Smooth muscle cell (in vitro differentiated cells): ENCODE measurements at regions not wholly inside any gene's neighbourhood (a gene's known extent, or its start where the extent isn't known, plus 50 kb on each side); places are given as distances from the start of the nearest gene placed in this dataset.
A peak's percentile ranks its signal among the peaks of the same experiment; 100 is the strongest.

Source experiments
- DNase-seq: peaks from one replicate; lab custom pipeline; 2025; ENCODE audit not compliant: unreplicated experiment; lab: John Stamatoyannopoulos, UW
- H2AFZ ChIP-seq: fragments of 200-600 bp; sonication (generic); 2 replicates; pipeline ENCODE4 v1.6.0; 2016; ENCODE audit warnings: antibody characterized with exemption, low read depth, mild to moderate bottlenecking
- H3F3A ChIP-seq: fragments of 200-600 bp; sonication (generic); 2 replicates; pipeline ENCODE4 v1.6.0; 2017; ENCODE audit warnings: antibody characterized with exemption, low read depth
- H3K27ac ChIP-seq: fragments of 200-600 bp; sonication (generic); 2 replicates; pipeline ENCODE4 v1.5.1; 2016; ENCODE audit warnings: low read depth, mild to moderate bottlenecking
- H3K27me3 ChIP-seq: fragments of 200-600 bp; sonication (generic); 2 replicates; pipeline ENCODE4 v1.6.1; 2016; ENCODE audit warnings: low read depth, mild to moderate bottlenecking
- H3K36me3 ChIP-seq: fragments of 200-600 bp; sonication (generic); 2 replicates; pipeline ENCODE4 v1.5.1; 2016; ENCODE audit warnings: low read depth
- H3K4me1 ChIP-seq: fragments of 200-600 bp; sonication (generic); 2 replicates; pipeline ENCODE4 v1.5.1; 2016; ENCODE audit warnings: low read depth
- H3K4me2 ChIP-seq: fragments of 200-600 bp; sonication (generic); 2 replicates; pipeline ENCODE4 v1.6.0; 2016; ENCODE audit warnings: mild to moderate bottlenecking
- H3K4me3 ChIP-seq: fragments of 200-600 bp; sonication (generic); 2 replicates; pipeline ENCODE4 v1.5.1; 2016; ENCODE audit warnings: mild to moderate bottlenecking
- H3K79me2 ChIP-seq: fragments of 200-600 bp; sonication (generic); 2 replicates; pipeline ENCODE4 v1.6.0; 2016; ENCODE audit warnings: low read depth, mild to moderate bottlenecking
- H3K9ac ChIP-seq: fragments of 200-600 bp; sonication (generic); 2 replicates; pipeline ENCODE4 v1.6.0; 2016; ENCODE audit warnings: low read depth
- H3K9me3 ChIP-seq: fragments of 200-600 bp; sonication (generic); replicated peaks from 2 replicates; pipeline ENCODE4 v1.5.1; 2016; ENCODE audit warnings: low read depth
- H4K20me1 ChIP-seq: fragments of 200-600 bp; sonication (generic); 2 replicates; pipeline ENCODE4 v1.6.0; 2016; ENCODE audit warnings: low read depth
- CTCF ChIP-seq: fragments of 200-600 bp; sonication (generic); IDR thresholded peaks from 2 replicates; pipeline ENCODE4 v1.5.1; 2017; ENCODE audit warnings: borderline replicate concordance, mild to moderate bottlenecking, antibody characterized with exemption; ENCODE audit not compliant: insufficient read depth, poor library complexity, severe bottlenecking
- WGBS: methylation state at CpG from one replicate; pipeline ENCODE4 v1.1.7; 2016; ENCODE audit warnings: low lambda C conversion rate; 5-methylcytosine and 5-hydroxymethylcytosine counted together

GRCh38 chr4:60884587-60884986 lies 315.5 kb upstream of the ADGRL3 start:
- Histone ChIP-seq H3K4me2 (peak overlapping the region; percentile 20), H3K79me2 (no peaks in the 10 kb centered on the region), H3K4me1 (no peaks in the 10 kb centered on the region), H3K4me3 (peak overlapping the region; percentile 0), H3K27me3 (no peaks in the 10 kb centered on the region), H3F3A (no peaks in the 10 kb centered on the region), H2AFZ (peak overlapping the region; percentile 56), H3K27ac (no peak overlapping the region), H3K9me3 (no peaks in the 10 kb centered on the region), H4K20me1 (no peaks in the 10 kb centered on the region), H3K9ac (no peak overlapping the region), H3K36me3 (no peaks in the 10 kb centered on the region)
- no peak for DNase-seq
- no peak for TF ChIP-seq CTCF
- 47% methylated on average over 7 of the region's 7 CpGs for WGBS

DNA sequence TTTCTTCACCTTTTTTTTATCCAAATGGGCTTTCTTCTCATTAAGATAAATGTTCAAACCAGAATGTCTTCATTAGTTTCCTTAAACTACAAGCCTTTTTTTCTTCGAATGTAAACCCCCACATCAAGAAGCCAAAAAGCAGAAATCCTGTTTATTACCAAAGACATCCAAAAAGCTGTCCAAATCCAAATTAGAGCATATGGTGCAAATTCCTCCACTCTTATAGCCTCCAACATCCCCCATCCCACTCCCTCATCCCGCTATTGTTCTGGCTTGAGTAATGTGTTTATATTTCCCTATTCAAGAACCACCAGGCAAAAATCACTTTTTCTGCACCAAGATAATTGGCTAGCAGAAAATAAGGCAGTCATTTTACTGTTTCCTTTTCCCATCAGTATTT lies 315.1 kb upstream of the ADGRL3 start:
- H3K4me2 ChIP-seq, result peak overlapping the region; percentile 20
- TF ChIP-seq CTCF, result no peak
- H3K27me3 ChIP-seq, result no peaks in the 10 kb centered on the region
- H4K20me1 ChIP-seq, result no peaks in the 10 kb centered on the region
- H3K9me3 ChIP-seq, result no peaks in the 10 kb centered on the region
- no peak overlapping the region for H3K9ac ChIP-seq
- WGBS, result 82% methylated on average over 2 of the region's 2 CpGs
- H3F3A ChIP-seq, result no peaks in the 10 kb centered on the region
- H2AFZ ChIP-seq, result peak overlapping the region; percentile 56
- no peaks in the 10 kb centered on the region for H3K4me1 ChIP-seq
- H3K27ac ChIP-seq, result no peak overlapping the region
- H3K4me3 ChIP-seq, result no peak overlapping the region
- H3K79me2 ChIP-seq, result no peaks in the 10 kb centered on the region
- DNase-seq, result no peak
- H3K36me3 ChIP-seq, result no peaks in the 10 kb centered on the region

GRCh38 chr4:60890743-60891142 lies 309.4 kb upstream of the ADGRL3 start:
- 93% methylated on average over 2 of the region's 2 CpGs for WGBS
- no peak overlapping the region for H2AFZ ChIP-seq
- DNase-seq, result no peak
- no peaks in the 10 kb centered on the region for H3K36me3 ChIP-seq
- H3K27me3 ChIP-seq, result no peaks in the 10 kb centered on the region
- no peaks in the 10 kb centered on the region for H3K9me3 ChIP-seq
- H4K20me1 ChIP-seq, result no peaks in the 10 kb centered on the region
- no peaks in the 10 kb centered on the region for H3K4me1 ChIP-seq
- no peak overlapping the region for H3K4me3 ChIP-seq
- H3K27ac ChIP-seq, result no peak overlapping the region
- TF ChIP-seq CTCF, result no peak
- no peaks in the 10 kb centered on the region for H3K79me2 ChIP-seq
- H3K9ac ChIP-seq, result no peak overlapping the region
- no peaks in the 10 kb centered on the region for H3F3A ChIP-seq
- no peak overlapping the region for H3K4me2 ChIP-seq

- TF ChIP-seq CTCF, result no peak
- Histone ChIP-seq H3K9ac (no peak overlapping the region), H3K27ac (no peak overlapping the region), H2AFZ (peak overlapping the region; percentile 21), H3K4me3 (no peak overlapping the region), H3K9me3 (no peaks in the 10 kb centered on the region), H4K20me1 (no peaks in the 10 kb centered on the region), H3F3A (no peaks in the 10 kb centered on the region), H3K4me2 (no peak overlapping the region), H3K79me2 (no peaks in the 10 kb centered on the region), H3K36me3 (no peaks in the 10 kb centered on the region), H3K4me1 (no peaks in the 10 kb centered on the region), H3K27me3 (no peaks in the 10 kb centered on the region)
- DNase-seq, result no peak
These were observed 308.2 kb upstream of the ADGRL3 start for GRCh38 chr4:60891947-60892346.
